ENCODE measurements at regions not wholly inside any gene's neighbourhood (a gene's known extent, or its start where the extent isn't known, plus 50 kb on each side); places are given as distances from the start of the nearest gene placed in this dataset.

DNA sequence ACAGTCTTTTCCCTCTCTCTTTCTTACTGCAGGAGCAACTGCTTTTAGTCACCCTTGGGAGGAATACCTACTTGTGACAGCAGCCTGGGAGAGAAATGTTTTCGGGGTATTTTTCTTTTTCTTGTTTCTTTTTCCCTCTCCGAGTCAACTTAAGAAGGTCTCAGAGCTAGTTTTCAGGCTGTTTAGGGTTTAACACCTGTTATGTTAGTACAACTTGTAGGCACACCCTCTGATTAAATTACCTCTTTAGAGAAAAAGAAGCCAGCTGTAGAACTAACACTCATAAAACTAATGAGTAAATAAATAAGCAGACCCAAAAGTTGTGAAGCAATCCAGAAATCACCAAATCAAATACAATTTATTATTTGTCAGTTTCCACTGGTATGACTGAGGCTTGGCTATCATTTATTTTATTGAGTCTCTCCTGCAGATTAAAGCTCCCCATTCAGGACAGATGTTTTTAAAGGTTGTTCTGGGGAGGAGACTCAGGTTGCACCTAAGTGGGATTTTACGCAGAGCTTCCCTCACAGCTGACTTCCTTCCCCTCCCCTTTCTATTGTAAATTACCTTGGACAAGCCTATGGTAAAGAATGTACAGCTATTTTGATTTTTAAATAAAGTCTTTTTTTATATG is 112.5 kb downstream of the FOXB1 start:
- ATAC-seq (no peak), FAIRE-seq (no peak), DNase-seq (ENCODE audit: low read depth, low spot score) (no peak)
- peaks cover 2% of the 10 kb centered on the region; the same call in 1 of the 2 replicates for H3K4me1 ChIP-seq (ENCODE audit: control insufficient read depth, insufficient read depth, low read length)
- H3K4me3 ChIP-seq = no peak overlapping the region
- H3K79me2 ChIP-seq (ENCODE audit: control insufficient read depth, insufficient read depth, low read length) = no peaks in the 10 kb centered on the region
- no peak overlapping the region for H3K4me2 ChIP-seq (ENCODE audit: control insufficient read depth, insufficient read depth)
- H2AFZ ChIP-seq (ENCODE audit: control insufficient read depth, low read depth, low read length) = no peak overlapping the region
- H4K20me1 ChIP-seq (ENCODE audit: control insufficient read depth, insufficient read depth) = no peaks in the 10 kb centered on the region
- ChIA-PET RAD21 (ENCODE audit: unreplicated experiment) (no interaction called here), CTCF (interaction anchor here (1.0 to 1.1 kb wide), 4 partner anchors 9 to 522 kb away, joined by 3 read pairs; no protein-coding TSS in a partner anchor), POLR2A (no interaction called here), SMC1A (ENCODE audit: uncharacterized antibody, unreplicated experiment) (no interaction called here)
- TF ChIP-seq NR2C2 (IDR thresholded peaks at IDR 0.05; ENCODE audit: borderline replicate concordance, control insufficient read depth, insufficient read length, low read depth) (no peak), ZBED1 (IDR thresholded peaks at IDR 0.05; ENCODE audit: borderline replicate concordance) (no peak), PML (IDR thresholded peaks at IDR 0.05; ENCODE audit: low read length) (no peak), TBL1XR1 (IDR thresholded peaks at IDR 0.05; ENCODE audit: low read depth, low read length) (no peak), TCF12 (IDR thresholded peaks at IDR 0.05; ENCODE audit: low read depth, low read length) (no peak), YY1 (IDR thresholded peaks at IDR 0.05; ENCODE audit: low read depth, low read length) (no peak), POLR2AphosphoS2 (IDR thresholded peaks at IDR 0.05; ENCODE audit: low read depth, low read length) (no peak)
- TF ChIP-seq, protein P1, sequence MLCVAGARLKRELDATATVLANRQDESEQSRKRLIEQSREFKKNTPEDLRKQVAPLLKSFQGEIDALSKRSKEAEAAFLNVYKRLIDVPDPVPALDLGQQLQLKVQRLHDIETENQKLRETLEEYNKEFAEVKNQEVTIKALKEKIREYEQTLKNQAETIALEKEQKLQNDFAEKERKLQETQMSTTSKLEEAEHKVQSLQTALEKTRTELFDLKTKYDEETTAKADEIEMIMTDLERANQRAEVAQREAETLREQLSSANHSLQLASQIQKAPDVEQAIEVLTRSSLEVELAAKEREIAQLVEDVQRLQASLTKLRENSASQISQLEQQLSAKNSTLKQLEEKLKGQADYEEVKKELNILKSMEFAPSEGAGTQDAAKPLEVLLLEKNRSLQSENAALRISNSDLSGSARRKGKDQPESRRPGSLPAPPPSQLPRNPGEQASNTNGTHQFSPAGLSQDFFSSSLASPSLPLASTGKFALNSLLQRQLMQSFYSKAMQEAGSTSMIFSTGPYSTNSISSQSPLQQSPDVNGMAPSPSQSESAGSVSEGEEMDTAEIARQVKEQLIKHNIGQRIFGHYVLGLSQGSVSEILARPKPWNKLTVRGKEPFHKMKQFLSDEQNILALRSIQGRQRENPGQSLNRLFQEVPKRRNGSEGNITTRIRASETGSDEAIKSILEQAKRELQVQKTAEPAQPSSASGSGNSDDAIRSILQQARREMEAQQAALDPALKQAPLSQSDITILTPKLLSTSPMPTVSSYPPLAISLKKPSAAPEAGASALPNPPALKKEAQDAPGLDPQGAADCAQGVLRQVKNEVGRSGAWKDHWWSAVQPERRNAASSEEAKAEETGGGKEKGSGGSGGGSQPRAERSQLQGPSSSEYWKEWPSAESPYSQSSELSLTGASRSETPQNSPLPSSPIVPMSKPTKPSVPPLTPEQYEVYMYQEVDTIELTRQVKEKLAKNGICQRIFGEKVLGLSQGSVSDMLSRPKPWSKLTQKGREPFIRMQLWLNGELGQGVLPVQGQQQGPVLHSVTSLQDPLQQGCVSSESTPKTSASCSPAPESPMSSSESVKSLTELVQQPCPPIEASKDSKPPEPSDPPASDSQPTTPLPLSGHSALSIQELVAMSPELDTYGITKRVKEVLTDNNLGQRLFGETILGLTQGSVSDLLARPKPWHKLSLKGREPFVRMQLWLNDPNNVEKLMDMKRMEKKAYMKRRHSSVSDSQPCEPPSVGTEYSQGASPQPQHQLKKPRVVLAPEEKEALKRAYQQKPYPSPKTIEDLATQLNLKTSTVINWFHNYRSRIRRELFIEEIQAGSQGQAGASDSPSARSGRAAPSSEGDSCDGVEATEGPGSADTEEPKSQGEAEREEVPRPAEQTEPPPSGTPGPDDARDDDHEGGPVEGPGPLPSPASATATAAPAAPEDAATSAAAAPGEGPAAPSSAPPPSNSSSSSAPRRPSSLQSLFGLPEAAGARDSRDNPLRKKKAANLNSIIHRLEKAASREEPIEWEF (IDR thresholded peaks at IDR 0.05; ENCODE audit: insufficient replicate concordance, low read depth, low read length) = no peak
- no peaks in the 10 kb centered on the region for H3K27me3 ChIP-seq (replicated peaks in 1 of 2; ENCODE audit: control insufficient read depth in 2 of 2, insufficient read depth in 2 of 2, low read length in 1 of 2)
- H3K9ac ChIP-seq (ENCODE audit: control insufficient read depth, insufficient read depth, low read length) = no peak overlapping the region
- no peaks in the 10 kb centered on the region for H3K36me3 ChIP-seq (ENCODE audit: control insufficient read depth in 2 of 2, insufficient read depth in 2 of 2, low read length in 1 of 2)
- in situ Hi-C loops (cut with MboI) = no loop called here
- H3K9me3 ChIP-seq (replicated peaks; ENCODE audit: control insufficient read depth, insufficient read depth, low read length) = no peaks in the 10 kb centered on the region
- intact Hi-C loops (cut with micrococcal nuclease; ENCODE audit: unreplicated experiment) = no loop called here
- no TSS peak for BruUV-seq (replicated peaks)
- 37% methylated on average over 3 of the region's 3 CpGs for WGBS (ENCODE audit: insufficient coverage, insufficient replicate concordance, low lambda C conversion rate, missing lambda C conversion rate)
- H3K27ac ChIP-seq (ENCODE audit: control insufficient read depth, insufficient read depth) = no peak overlapping the region

All from GM12878 (cell line).